NCI-H187 (cell line): ENCODE measurements at regions not wholly inside any gene's neighbourhood (a gene's known extent, or its start where the extent isn't known, plus 50 kb on each side); places are given as distances from the start of the nearest gene placed in this dataset.
"Not testable (repeated sequence)": the region's sequence is repeated elsewhere in the genome, so short reads cannot be mapped to it uniquely, and the experiment has no call there.

Experiments
- DNase-seq, 2 experiments: peaks; one replicate each; lab custom pipeline; 2025; lab: John Stamatoyannopoulos, UW

- no peak for DNase-seq
Observed at GRCh38 chr2:71922499-71923142, 225.0 kb downstream of the CYP26B1 start.

- no peak for DNase-seq
Observed at GRCh38 chr2:71922091-71922490, 225.6 kb downstream of the CYP26B1 start.

DNA sequence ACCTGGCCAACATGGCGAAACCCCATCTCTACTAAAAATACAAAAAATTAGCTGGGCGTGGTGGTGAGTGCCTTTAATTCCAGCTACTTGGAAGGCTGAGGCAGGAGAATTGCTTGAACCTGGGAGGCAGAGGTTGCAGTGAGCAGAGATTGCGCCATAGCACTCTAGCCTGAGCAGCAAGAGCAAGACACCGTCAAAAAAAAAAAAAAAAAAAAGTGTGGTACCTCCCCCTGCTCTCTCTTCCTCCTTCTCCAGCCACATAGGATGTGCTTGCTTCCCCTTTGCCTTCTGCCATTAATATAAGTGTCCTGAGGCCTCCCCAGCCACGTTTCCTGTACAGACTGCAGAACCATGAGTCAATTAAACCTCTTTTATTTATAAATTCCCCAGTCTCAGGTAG, 226.8 kb downstream of the CYP26B1 start:
- DNase-seq, result not testable (repeated sequence)

DNA sequence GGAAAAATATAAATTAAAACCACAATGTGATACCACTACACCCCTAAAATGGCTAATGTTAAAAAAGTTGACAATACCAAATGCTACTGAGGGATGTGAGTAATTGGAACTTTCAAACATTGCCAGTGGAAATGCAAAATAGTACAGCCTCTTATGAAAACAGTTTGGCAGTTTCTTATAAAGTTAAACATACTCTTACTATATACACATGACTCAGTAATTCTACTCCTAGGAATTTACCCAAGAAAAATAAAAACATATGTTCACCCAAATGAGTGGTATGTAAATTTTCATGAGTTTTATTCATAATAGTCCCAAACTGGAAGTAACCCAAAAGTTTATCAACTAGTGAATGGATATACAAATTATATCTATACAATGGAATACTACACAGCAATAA, 228.0 kb downstream of the CYP26B1 start:
- no peak for DNase-seq

DNA sequence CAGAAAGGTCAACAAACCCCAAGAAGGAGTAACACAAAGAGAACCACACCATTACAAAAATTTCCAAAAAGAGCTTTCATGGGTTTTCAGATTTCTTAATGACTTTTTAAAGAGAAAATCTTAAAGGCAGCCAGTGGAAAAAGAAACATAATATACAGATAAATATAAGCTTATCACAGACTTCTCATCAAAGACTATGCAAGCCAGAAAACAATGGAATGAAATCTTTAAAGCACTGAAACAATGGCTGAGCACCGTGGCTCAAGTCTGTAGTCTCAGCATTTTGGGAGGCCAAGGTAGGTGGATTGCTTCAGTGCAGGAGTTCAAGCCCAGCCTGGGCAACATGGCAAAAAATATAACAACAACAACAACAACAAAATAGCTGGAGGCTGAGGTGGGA, 237.4 kb downstream of the CYP26B1 start:
- DNase-seq, result no peak

DNA sequence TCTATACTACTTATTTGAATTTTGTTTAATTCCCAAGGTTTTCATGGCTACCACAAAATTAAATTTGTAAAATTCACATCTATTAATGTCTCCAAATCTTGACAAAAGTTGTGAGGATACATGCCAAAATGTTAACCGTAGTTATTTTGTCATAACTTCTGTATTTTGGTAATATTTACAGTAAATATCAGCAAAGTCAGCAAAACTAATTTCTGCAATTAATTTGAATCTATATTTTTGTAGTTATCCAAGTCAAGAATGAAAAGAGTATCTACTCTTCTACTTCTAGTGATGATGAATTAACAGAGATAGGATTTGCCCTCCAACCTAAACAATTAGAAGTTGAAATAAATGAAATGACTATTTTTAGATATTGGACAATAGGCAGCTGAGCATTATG, 238.9 kb downstream of the CYP26B1 start:
- DNase-seq, result no peak

DNA sequence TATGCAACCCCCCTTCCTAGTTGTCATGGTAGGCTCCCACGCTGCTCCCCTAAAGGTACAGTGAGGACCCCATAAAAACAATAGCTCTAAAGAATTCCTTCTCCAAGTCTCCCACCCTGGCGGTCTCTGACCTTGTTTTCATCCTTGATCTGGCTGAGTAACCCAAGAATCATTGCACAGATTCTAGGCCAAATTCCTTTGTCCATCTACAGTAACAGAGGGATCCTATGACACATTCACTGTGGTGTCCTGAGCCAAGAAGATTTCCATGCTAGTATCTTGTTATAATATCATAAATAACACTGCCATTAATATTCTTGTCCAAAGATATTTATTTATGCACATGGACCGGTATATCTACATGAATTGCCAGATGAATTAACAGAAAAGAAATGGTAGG, 240.2 kb downstream of the CYP26B1 start:
- no peak for DNase-seq

- no peak for DNase-seq
Observed at GRCh38 chr2:71906357-71906973, 241.2 kb downstream of the CYP26B1 start.

DNA sequence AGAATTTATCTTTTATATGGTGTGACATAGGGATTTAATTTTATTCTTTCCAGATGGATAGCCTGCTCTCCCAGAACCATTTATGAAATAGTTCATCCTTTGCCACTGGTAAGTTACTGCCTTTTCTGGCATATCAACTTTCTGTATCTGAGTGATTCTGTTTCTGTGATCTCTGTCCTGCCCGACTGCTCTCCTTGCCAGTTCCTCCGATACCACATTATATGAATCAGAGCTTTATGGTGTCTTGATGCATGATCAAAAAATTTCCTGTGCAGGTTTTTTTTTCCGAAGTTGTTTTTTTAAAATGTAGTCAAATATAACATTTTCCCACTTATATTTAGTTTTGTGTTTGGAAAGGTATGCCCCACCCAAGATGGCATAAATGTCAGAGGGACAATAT, 242.5 kb downstream of the CYP26B1 start:
- DNase-seq, result no peak

DNA sequence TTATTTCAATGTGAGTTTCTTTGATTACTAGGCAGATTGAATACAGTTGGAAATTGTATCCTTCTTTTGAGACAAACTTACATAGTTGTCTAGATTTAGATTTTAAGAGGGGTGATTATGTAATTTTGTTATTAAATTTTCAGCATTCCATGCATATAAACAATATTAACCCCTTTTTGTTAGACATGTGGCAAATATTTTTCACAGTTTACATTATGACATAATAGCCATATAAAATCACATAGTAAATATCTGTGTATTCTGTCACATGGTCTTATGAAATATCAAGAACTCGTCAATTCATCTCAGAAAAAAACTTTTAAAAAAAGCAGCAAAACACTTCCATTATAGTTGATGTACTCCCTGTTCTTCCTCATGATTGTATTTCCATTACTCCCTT, 243.8 kb downstream of the CYP26B1 start:
- no peak for DNase-seq

DNA sequence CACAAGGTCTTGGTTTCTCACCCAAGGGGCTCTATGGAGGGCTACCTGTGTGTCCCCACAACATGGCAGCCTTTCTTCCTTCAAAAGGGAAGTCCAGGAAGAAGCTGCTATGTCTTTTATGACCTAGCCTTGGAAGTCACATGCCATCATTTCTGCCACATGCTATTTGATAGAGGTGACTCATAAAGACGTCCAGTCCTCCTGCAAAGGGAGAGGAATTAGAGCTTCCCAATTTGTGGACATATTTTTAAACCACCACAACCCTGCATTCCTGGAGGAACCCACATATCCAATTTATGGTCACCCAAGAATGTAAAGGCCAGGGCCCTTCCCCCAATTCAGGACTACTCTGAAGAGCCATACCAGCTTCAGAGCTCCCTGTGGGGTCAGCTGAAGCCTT, 246.2 kb downstream of the CYP26B1 start:
- no peak for DNase-seq

GRCh38 chr2:71898851-71899681, 248.6 kb downstream of the CYP26B1 start:
- DNase-seq, result no peak

DNA sequence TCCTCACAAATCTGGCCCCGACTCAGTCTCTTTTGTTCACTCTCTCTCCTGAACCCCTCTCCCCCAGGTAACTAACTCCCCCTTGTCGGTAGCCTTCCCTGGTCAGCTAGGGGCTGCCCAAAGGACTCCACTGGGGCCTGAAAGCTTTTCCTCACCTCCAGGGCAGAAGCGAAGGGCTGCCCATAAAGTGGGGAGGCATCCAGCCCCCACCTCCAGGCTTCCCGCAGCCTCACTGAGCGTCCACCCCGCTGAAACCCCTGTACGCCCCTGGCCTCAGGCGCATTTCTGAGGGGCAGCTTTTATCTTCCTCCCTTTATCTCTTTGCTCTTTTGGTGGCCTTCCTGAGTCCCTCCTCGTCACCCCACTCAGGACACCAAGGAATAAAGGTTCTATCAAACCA, 249.3 kb downstream of the CYP26B1 start:
- DNase-seq, result no peak

DNA sequence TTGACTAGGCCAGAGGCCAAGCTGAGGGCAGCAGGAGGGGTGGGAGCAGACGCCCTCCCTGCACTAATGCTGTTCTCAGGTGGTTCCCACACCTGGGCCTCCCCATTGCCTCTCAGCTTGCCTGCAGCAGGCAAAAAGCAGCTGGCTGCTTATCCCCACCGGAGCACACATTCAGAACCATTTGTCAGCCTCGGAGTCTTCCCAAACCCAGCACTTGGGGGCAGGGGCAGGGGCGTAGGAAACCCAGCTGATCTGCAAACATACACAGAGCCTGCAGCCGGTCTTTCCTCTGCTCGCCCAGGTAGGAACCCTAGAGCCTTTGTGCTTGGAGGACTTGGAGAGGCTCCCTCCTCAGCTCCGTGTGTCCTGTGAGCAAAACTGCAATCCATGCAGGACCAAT, 249.8 kb downstream of the CYP26B1 start:
- no peak for DNase-seq

- DNase-seq, result no peak
Observed at GRCh38 chr2:71897137-71897480, 250.6 kb downstream of the CYP26B1 start.

GRCh38 chr2:71896385-71897136, 251.1 kb downstream of the CYP26B1 start:
- DNase-seq, result no peak

GRCh38 chr2:71895320-71896161, 252.1 kb downstream of the CYP26B1 start:
- DNase-seq, result no peak

DNA sequence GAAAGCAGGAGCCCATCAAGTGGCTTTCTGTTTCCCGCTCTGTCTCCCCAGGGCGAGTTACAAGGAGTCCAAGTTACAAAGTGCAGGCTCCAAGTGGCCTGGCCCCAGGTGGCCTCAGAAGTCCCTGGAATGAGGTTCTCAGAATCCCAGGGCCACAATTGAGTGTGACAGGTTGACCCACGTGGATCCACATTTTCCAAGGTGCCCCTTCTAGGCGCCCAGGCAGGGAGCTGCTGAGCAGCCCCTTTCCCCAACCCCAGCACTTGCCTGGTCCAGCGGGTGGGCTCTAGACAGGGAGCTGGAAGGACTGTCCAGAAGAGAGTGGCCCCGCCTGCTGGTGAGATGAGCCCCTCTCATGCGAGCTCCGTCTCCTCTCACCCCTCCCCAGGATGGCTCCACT, 253.4 kb downstream of the CYP26B1 start:
- no peak for DNase-seq

- DNase-seq, result no peak
Observed at GRCh38 chr2:71893646-71894045, 254.0 kb downstream of the CYP26B1 start.

- DNase-seq, result no peak
Observed at GRCh38 chr2:71892896-71893295, 254.8 kb downstream of the CYP26B1 start.

- no peak for DNase-seq
Observed at GRCh38 chr2:71892423-71892730, 255.3 kb downstream of the CYP26B1 start.
